ENCODE measurements at regions not wholly inside any gene's neighbourhood (a gene's known extent, or its start where the extent isn't known, plus 50 kb on each side); places are given as distances from the start of the nearest gene placed in this dataset.

- no peak for TF ChIP-seq YY1 (IDR thresholded peaks at IDR 0.05)
- no peak for TF ChIP-seq MAX (IDR thresholded peaks at IDR 0.05)
- no peak for TF ChIP-seq FOXA1 (IDR thresholded peaks at IDR 0.05)
- TF ChIP-seq FOXA2 (IDR thresholded peaks at IDR 0.05): no peak
- TF ChIP-seq HNF4G (IDR thresholded peaks at IDR 0.05): no peak
- TF ChIP-seq RXRA (IDR thresholded peaks at IDR 0.05): no peak
- TF ChIP-seq RAD21 (IDR thresholded peaks at IDR 0.05): no peak
- TF ChIP-seq HNF4A (conservative IDR thresholded peaks at IDR 0.05): no peak
- no peak for TF ChIP-seq ZBTB33 (IDR thresholded peaks at IDR 0.05)
- no peak for TF ChIP-seq SP1 (IDR thresholded peaks at IDR 0.05)
- TF ChIP-seq CTCF (IDR thresholded peaks at IDR 0.05; ENCODE audit: low read depth, low read length, missing input control): no peak
- no peak for TF ChIP-seq JUND (IDR thresholded peaks at IDR 0.05)
- TF ChIP-seq ATF3 (IDR thresholded peaks at IDR 0.05): no peak
- no peak for TF ChIP-seq TAF1 (conservative IDR thresholded peaks at IDR 0.05)
- TF ChIP-seq NR2F2 (IDR thresholded peaks at IDR 0.05): no peak
These were observed 1597.8 kb downstream of the PLA2G4A start for GRCh38 chr1:188426561-188426960.

GRCh38 chr1:188427642-188428041, 1598.9 kb downstream of the PLA2G4A start:
- WGBS: 70% methylated on average over 2 of the region's 2 CpGs
- no peak for TF ChIP-seq ZBTB33 (IDR thresholded peaks at IDR 0.05)
- no peak for TF ChIP-seq RXRA (IDR thresholded peaks at IDR 0.05)
- no peak for TF ChIP-seq MAX (IDR thresholded peaks at IDR 0.05)
- no peak for TF ChIP-seq GABPA (IDR thresholded peaks at IDR 0.05 in 1 of 2, conservative IDR thresholded peaks at IDR 0.05 in 1 of 2)
- TF ChIP-seq RAD21 (IDR thresholded peaks at IDR 0.05): no peak
- no peak for TF ChIP-seq CTCF (IDR thresholded peaks at IDR 0.05; ENCODE audit: low read depth, low read length, missing input control)
- no peak for DNase-seq (ENCODE audit: low spot score)
- no peaks in the 10 kb centered on the region for H3K36me3 ChIP-seq (ENCODE audit: control insufficient read depth in 4 of 4, insufficient read depth in 3 of 4, low read depth in 1 of 4, low read length in 3 of 4)
- no peaks in the 10 kb centered on the region for H3K4me1 ChIP-seq (ENCODE audit: control insufficient read depth in 4 of 4, insufficient read depth in 4 of 4, low read length in 3 of 4)
- no peak overlapping the region for H3K27ac ChIP-seq (ENCODE audit: low read depth in 1 of 2, low read length in 2 of 2)
- H3K27me3 ChIP-seq (ENCODE audit: control insufficient read depth in 4 of 4, insufficient read depth in 4 of 4, low read length in 3 of 4): no peaks in the 10 kb centered on the region
- no peak overlapping the region for H3K9ac ChIP-seq (ENCODE audit: low read depth in 1 of 2, low read length in 2 of 2)
- no peak overlapping the region for H3K4me3 ChIP-seq (ENCODE audit: low read depth in 1 of 3, low read length in 3 of 3)
- H3K9me3 ChIP-seq (ENCODE audit: control insufficient read depth in 4 of 4, low read length in 3 of 4): no peaks in the 10 kb centered on the region

More at GRCh38 chr1:188426561-188426960, 1597.8 kb downstream of the PLA2G4A start:
- no peaks in the 10 kb centered on the region for H3K27me3 ChIP-seq (ENCODE audit: control insufficient read depth in 4 of 4, insufficient read depth in 4 of 4, low read length in 3 of 4)
- H3K36me3 ChIP-seq (ENCODE audit: control insufficient read depth in 4 of 4, insufficient read depth in 3 of 4, low read depth in 1 of 4, low read length in 3 of 4): no peaks in the 10 kb centered on the region
- H3K4me1 ChIP-seq (ENCODE audit: control insufficient read depth in 4 of 4, insufficient read depth in 4 of 4, low read length in 3 of 4): no peaks in the 10 kb centered on the region
- no peak for DNase-seq (ENCODE audit: low spot score)
- H3K27ac ChIP-seq (ENCODE audit: low read depth in 1 of 2, low read length in 2 of 2): no peak overlapping the region
- H3K9me3 ChIP-seq (ENCODE audit: control insufficient read depth in 4 of 4, low read length in 3 of 4): no peaks in the 10 kb centered on the region
- no peak overlapping the region for H3K4me3 ChIP-seq (ENCODE audit: low read depth in 1 of 3, low read length in 3 of 3)
- no peak overlapping the region for H3K9ac ChIP-seq (ENCODE audit: low read depth in 1 of 2, low read length in 2 of 2)

All from liver (tissue), 8 donors.